Adipocyte (in vitro differentiated cells): ENCODE measurements at regions not wholly inside any gene's neighbourhood (a gene's known extent, or its start where the extent isn't known, plus 50 kb on each side); places are given as distances from the start of the nearest gene placed in this dataset.
"Not testable (repeated sequence)": the region's sequence is repeated elsewhere in the genome, so short reads cannot be mapped to it uniquely, and the experiment has no call there.

Experiments used
- DNase-seq: peaks from one replicate; pipeline ENCODE4 v3.0.0-alpha.2; 2015; ENCODE audit warnings: low read depth
- H3K27me3 ChIP-seq: replicated peaks from 2 replicates; pipeline ENCODE4 v1.7.0; 2013; ENCODE audit warnings: mild to moderate bottlenecking, low read length, moderate library complexity; ENCODE audit not compliant: control insufficient read depth, insufficient read depth
- H3K36me3 ChIP-seq: 2 replicates; pipeline ENCODE4 v1.7.0; 2013; ENCODE audit warnings: low read length, mild to moderate bottlenecking, moderate library complexity; ENCODE audit not compliant: control insufficient read depth, insufficient read depth, severe bottlenecking
- H3K4me1 ChIP-seq: 2 replicates; pipeline ENCODE4 v1.7.0; 2013; ENCODE audit warnings: mild to moderate bottlenecking, low read length, moderate library complexity; ENCODE audit not compliant: control insufficient read depth, insufficient read depth
- H3K4me3 ChIP-seq: 2 replicates; pipeline ENCODE4 v1.7.0; 2013; ENCODE audit warnings: mild to moderate bottlenecking, low read length, moderate library complexity
- H3K9ac ChIP-seq: 2 replicates; pipeline ENCODE4 v1.7.0; 2013; ENCODE audit warnings: mild to moderate bottlenecking, low read length, moderate library complexity
- H3K9me3 ChIP-seq: 2 replicates; pipeline ENCODE4 v1.7.0; 2013; ENCODE audit warnings: mild to moderate bottlenecking, low read length, moderate library complexity; ENCODE audit not compliant: control insufficient read depth

DNA sequence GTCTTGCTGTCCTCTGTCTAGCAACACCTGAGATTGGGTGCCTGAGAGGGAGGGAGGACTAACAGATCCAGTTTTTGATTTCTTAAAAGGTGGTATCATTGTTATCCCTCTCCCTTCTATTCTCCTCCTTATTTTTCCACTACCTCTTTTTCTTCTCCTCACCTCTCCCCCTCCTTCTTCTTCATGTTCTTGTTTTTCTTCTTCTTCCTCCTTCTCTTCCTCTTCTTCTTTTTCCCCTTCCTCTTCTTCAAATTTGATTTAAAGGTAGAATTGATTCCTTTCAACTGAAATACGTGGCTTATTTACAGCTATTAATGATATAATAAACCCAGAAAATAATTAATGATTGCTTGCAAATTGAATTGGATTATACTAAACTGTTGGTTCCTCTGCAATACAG, 256.8 kb upstream of the BTG1 start:
- Histone ChIP-seq H3K36me3 (no peaks in the 10 kb centered on the region), H3K27me3 (no peaks in the 10 kb centered on the region), H3K4me1 (peaks cover under 1% of the 10 kb centered on the region), H3K4me3 (no peak overlapping the region), H3K9ac (no peak overlapping the region), H3K9me3 (no peaks in the 10 kb centered on the region)
- DNase-seq, result no peak

GRCh38 chr12:92400006-92400405, 254.4 kb upstream of the BTG1 start:
- no peak for DNase-seq
- H3K36me3 ChIP-seq, result no peaks in the 10 kb centered on the region
- no peaks in the 10 kb centered on the region for H3K9me3 ChIP-seq
- H3K4me1 ChIP-seq, result peaks cover 10% of the 10 kb centered on the region
- no peaks in the 10 kb centered on the region for H3K27me3 ChIP-seq
- H3K4me3 ChIP-seq, result no peak overlapping the region
- no peak overlapping the region for H3K9ac ChIP-seq

- Histone ChIP-seq H3K9ac (no peak overlapping the region), H3K27me3 (no peaks in the 10 kb centered on the region), H3K9me3 (peaks cover 10% of the 10 kb centered on the region), H3K4me1 (peaks cover 10% of the 10 kb centered on the region), H3K4me3 (no peak overlapping the region), H3K36me3 (no peaks in the 10 kb centered on the region)
- DNase-seq, result no peak
Observed at GRCh38 chr12:92398565-92399309, 253.1 kb upstream of the BTG1 start.

GRCh38 chr12:92396647-92397252, 251.1 kb upstream of the BTG1 start:
- no peak overlapping the region for H3K4me3 ChIP-seq
- no peak overlapping the region for H3K9ac ChIP-seq
- H3K36me3 ChIP-seq, result no peaks in the 10 kb centered on the region
- no peaks in the 10 kb centered on the region for H3K27me3 ChIP-seq
- peak; percentile 61 for DNase-seq
- H3K4me1 ChIP-seq, result peaks cover 10% of the 10 kb centered on the region
- H3K9me3 ChIP-seq, result peaks cover 24% of the 10 kb centered on the region

GRCh38 chr12:92395322-92395721, 249.7 kb upstream of the BTG1 start:
- Histone ChIP-seq H3K9me3 (peaks cover 24% of the 10 kb centered on the region), H3K9ac (no peak overlapping the region), H3K27me3 (no peaks in the 10 kb centered on the region), H3K4me3 (no peak overlapping the region), H3K4me1 (peaks cover 10% of the 10 kb centered on the region), H3K36me3 (no peaks in the 10 kb centered on the region)
- no peak for DNase-seq

GRCh38 chr12:92394895-92395294, 249.2 kb upstream of the BTG1 start:
- H3K27me3 ChIP-seq, result no peaks in the 10 kb centered on the region
- no peaks in the 10 kb centered on the region for H3K36me3 ChIP-seq
- peaks cover 24% of the 10 kb centered on the region for H3K9me3 ChIP-seq
- peaks cover 10% of the 10 kb centered on the region for H3K4me1 ChIP-seq
- DNase-seq, result no peak
- H3K9ac ChIP-seq, result no peak overlapping the region
- no peak overlapping the region for H3K4me3 ChIP-seq

DNA sequence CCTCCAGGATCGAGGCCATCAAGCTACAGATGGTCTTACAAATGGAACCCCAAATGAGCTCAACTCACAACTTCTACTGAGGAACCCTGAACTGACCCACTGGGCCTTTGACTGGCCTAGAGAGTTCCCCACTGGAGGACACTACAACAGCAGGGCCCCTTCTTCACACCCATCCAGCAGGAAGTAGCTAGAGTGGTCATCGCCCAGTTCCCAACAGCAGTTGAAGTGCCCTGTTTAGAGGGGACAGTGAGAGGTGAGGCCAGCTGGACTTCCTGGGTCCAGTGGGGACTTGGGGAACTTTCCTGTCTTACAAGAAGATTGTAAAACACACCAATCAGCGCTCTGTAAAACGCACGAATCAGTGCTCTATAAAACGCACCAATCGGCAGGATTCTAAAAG, 247.9 kb upstream of the BTG1 start:
- H3K4me1 ChIP-seq, result peaks cover 10% of the 10 kb centered on the region
- no peaks in the 10 kb centered on the region for H3K27me3 ChIP-seq
- H3K9ac ChIP-seq, result no peak overlapping the region
- DNase-seq, result no peak
- no peaks in the 10 kb centered on the region for H3K36me3 ChIP-seq
- peaks cover 24% of the 10 kb centered on the region for H3K9me3 ChIP-seq
- H3K4me3 ChIP-seq, result no peak overlapping the region

DNA sequence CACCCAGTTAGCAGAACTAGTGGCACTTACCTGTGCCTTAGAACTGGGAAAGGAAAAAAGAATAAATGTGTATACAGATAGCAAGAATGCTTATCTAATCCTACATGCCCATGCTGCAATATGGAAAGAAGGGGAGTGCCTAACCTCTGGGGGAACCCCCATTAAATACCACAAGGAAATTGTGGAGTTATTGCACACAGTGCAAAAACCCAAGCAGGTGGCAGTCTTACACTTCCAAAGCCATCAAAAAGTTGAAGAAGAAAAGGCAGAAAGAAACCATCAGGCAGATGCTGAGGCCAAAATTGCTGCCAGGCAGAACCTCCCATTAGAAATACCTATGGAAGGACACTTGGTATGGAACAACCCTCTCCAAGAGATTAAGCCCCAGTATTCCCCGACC, 246.1 kb upstream of the BTG1 start:
- not testable (repeated sequence) for H3K36me3 ChIP-seq, H3K27me3 ChIP-seq
- peaks cover 24% of the 10 kb centered on the region for H3K9me3 ChIP-seq

DNA sequence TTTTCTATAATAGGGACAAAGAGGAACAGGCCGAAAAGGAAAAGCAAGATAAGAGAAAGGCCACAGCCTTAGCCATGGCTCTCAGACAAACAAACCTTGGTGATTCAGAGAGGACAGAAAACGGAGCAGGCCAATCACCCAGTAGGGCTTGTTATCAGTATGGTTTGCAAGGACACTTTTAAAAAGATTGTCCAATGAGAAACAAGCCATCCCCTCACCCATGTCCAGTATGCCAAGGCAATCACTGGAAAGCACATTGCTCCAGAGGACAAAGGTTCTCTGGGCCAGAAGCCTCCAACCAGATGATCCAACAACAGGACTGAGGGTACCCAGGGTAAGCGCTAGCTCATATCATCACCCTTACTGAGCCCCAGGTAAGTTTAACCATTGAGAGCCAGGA, 243.8 kb upstream of the BTG1 start:
- H3K4me3 ChIP-seq, result no peak overlapping the region
- H3K9ac ChIP-seq, result no peak overlapping the region
- H3K36me3 ChIP-seq, result no peaks in the 10 kb centered on the region
- peaks cover 21% of the 10 kb centered on the region for H3K9me3 ChIP-seq
- H3K4me1 ChIP-seq, result no peaks in the 10 kb centered on the region
- DNase-seq, result no peak
- H3K27me3 ChIP-seq, result no peaks in the 10 kb centered on the region

More for the DNA sequence above, 246.1 kb upstream of the BTG1 start:
- not testable (repeated sequence) for H3K9ac ChIP-seq, H3K4me3 ChIP-seq, H3K4me1 ChIP-seq, DNase-seq

DNA sequence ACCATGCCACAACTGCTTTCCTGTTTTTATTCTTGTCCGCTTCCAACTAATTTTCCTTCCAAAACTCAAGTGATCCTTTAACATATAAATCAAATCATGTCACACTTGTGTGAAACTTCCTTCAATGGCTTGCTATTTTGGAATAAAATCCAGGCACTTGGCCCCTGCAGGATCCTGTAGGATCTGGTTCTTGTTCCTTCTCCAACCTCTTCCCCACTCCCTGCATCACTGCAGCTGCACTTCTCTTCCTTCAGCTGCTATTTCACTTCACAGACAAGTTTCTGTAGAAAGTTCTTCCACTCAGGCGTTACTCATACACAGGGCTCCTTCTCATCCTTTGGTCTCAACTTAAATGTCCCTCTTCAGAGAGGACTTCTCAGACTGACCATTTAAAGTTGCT, 239.7 kb upstream of the BTG1 start:
- Histone ChIP-seq H3K9ac (no peak overlapping the region), H3K4me1 (peaks cover 11% of the 10 kb centered on the region), H3K9me3 (no peaks in the 10 kb centered on the region), H3K36me3 (no peaks in the 10 kb centered on the region), H3K27me3 (no peaks in the 10 kb centered on the region), H3K4me3 (no peak overlapping the region)
- no peak for DNase-seq

- H3K36me3 ChIP-seq, result no peaks in the 10 kb centered on the region
- no peaks in the 10 kb centered on the region for H3K9me3 ChIP-seq
- no peak overlapping the region for H3K4me3 ChIP-seq
- DNase-seq, result no peak
- no peaks in the 10 kb centered on the region for H3K27me3 ChIP-seq
- H3K4me1 ChIP-seq, result peaks cover 11% of the 10 kb centered on the region
- no peak overlapping the region for H3K9ac ChIP-seq
Observed at GRCh38 chr12:92384571-92384970, 238.9 kb upstream of the BTG1 start.
